ENCODE measurements at regions not wholly inside any gene's neighbourhood (a gene's known extent, or its start where the extent isn't known, plus 50 kb on each side); places are given as distances from the start of the nearest gene placed in this dataset.

DNA sequence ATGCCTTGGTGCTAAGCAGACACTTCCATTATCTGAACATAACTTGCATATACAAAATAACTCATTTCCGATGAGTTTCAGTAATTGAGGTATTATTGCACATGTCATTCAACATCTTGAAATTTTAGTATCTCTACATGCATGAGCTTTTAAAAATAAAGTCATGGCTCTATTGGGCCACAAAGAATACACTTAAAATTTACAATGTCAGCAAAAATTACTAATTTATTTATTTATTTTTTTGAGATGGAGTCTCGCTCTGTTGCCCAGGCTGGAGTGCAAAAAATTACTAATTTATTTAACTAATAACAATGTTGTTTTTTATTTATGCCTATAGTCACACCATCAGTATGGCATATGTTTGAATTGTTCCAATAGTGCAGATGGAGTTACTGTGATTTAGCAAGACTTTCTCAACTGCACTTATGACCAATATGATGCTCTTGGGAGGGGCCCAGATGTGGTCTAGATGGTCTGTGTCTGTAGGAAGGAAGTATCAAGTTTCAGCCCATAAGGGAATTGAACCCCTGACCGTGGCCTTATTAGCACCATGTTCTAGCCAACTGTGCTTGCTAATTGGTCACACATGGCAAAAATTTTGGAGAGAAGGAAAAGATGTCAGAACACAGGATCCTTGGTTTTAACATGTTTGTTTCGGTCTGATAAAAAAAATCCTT lies 370.7 kb upstream of the TSHZ2 start:
- no peaks in the 10 kb centered on the region for H3K9me3 ChIP-seq (ENCODE audit: low read depth, low read length, poor library complexity, severe bottlenecking)
- DNase-seq (ENCODE audit: low spot score), result peak; percentile 41
- intact Hi-C loops (cut with micrococcal nuclease; ENCODE audit: unreplicated experiment), result no loop called here
- CTCF ChIA-PET, result no interaction called here
- no TSS peak for BruUV-seq (replicated peaks)
- POLR2A ChIA-PET (ENCODE audit: low non-redundant PET), result no interaction called here
- no peak overlapping the region for H3K27ac ChIP-seq (ENCODE audit: low read depth, low read length, poor library complexity, severe bottlenecking)
- no peak for TF ChIP-seq EZH2 (IDR thresholded peaks at IDR 0.05; ENCODE audit: borderline replicate concordance, low read depth, low read length, poor library complexity, severe bottlenecking)
- no peak for TF ChIP-seq CTCF (conservative IDR thresholded peaks at IDR 0.05; ENCODE audit: low read depth, low read length)
- H3K4me3 ChIP-seq (ENCODE audit: low read depth, low read length, poor library complexity, severe bottlenecking), result no peak overlapping the region
- no peaks in the 10 kb centered on the region for H3K36me3 ChIP-seq (ENCODE audit: insufficient read depth, low read length, poor library complexity, severe bottlenecking)
- no peaks in the 10 kb centered on the region for H3K4me1 ChIP-seq (ENCODE audit: insufficient read depth, low read length, poor library complexity, severe bottlenecking)
- no peaks in the 10 kb centered on the region for H3K27me3 ChIP-seq (replicated peaks; ENCODE audit: insufficient read depth, low read depth, low read length, poor library complexity)

- Histone ChIP-seq H3K9me3 (ENCODE audit: low read depth, low read length, poor library complexity, severe bottlenecking) (no peaks in the 10 kb centered on the region), H3K27ac (ENCODE audit: low read depth, low read length, poor library complexity, severe bottlenecking) (no peak overlapping the region), H3K4me3 (ENCODE audit: low read depth, low read length, poor library complexity, severe bottlenecking) (no peak overlapping the region), H3K36me3 (ENCODE audit: insufficient read depth, low read length, poor library complexity, severe bottlenecking) (no peaks in the 10 kb centered on the region), H3K27me3 (replicated peaks; ENCODE audit: insufficient read depth, low read depth, low read length, poor library complexity) (no peaks in the 10 kb centered on the region), H3K4me1 (ENCODE audit: insufficient read depth, low read length, poor library complexity, severe bottlenecking) (no peaks in the 10 kb centered on the region)
- TF ChIP-seq EZH2 (IDR thresholded peaks at IDR 0.05; ENCODE audit: borderline replicate concordance, low read depth, low read length, poor library complexity, severe bottlenecking), result no peak
- TF ChIP-seq CTCF (conservative IDR thresholded peaks at IDR 0.05; ENCODE audit: low read depth, low read length), result no peak
- BruUV-seq (replicated peaks), result no TSS peak
- ChIA-PET CTCF (no interaction called here), POLR2A (ENCODE audit: low non-redundant PET) (no interaction called here)
- intact Hi-C loops (cut with micrococcal nuclease; ENCODE audit: unreplicated experiment), result no loop called here
- DNase-seq (ENCODE audit: low spot score), result no peak
These were observed 375.9 kb upstream of the TSHZ2 start for GRCh38 chr20:52596256-52596655.

DNA sequence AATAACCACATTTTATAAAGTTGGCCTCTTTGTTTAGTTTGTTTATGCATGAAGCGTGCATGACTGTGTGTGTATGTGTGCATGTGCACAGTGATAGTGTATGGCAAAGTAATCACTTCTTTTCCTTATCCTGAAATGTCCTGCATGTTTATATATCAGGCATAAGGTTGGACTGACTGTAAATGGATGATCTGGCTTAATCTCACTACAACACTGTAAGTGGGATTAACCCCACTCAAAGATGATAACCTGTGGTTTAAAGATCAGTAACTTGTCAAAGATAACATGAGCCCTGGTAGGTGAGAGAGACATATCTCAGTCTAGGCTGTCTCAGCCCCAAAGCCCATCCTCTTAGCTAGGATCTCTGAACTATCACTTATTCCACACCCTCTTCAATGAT lies 376.6 kb upstream of the TSHZ2 start:
- ChIA-PET CTCF (no interaction called here), POLR2A (ENCODE audit: low non-redundant PET) (no interaction called here)
- no peak overlapping the region for H3K4me3 ChIP-seq (ENCODE audit: low read depth, low read length, poor library complexity, severe bottlenecking)
- BruUV-seq (replicated peaks), result no TSS peak
- intact Hi-C loops (cut with micrococcal nuclease; ENCODE audit: unreplicated experiment), result no loop called here
- H3K27me3 ChIP-seq (replicated peaks; ENCODE audit: insufficient read depth, low read depth, low read length, poor library complexity), result no peaks in the 10 kb centered on the region
- no peak for DNase-seq (ENCODE audit: low spot score)
- TF ChIP-seq EZH2 (IDR thresholded peaks at IDR 0.05; ENCODE audit: borderline replicate concordance, low read depth, low read length, poor library complexity, severe bottlenecking), result no peak
- H3K27ac ChIP-seq (ENCODE audit: low read depth, low read length, poor library complexity, severe bottlenecking), result no peak overlapping the region
- no peaks in the 10 kb centered on the region for H3K36me3 ChIP-seq (ENCODE audit: insufficient read depth, low read length, poor library complexity, severe bottlenecking)
- H3K4me1 ChIP-seq (ENCODE audit: insufficient read depth, low read length, poor library complexity, severe bottlenecking), result no peaks in the 10 kb centered on the region
- H3K9me3 ChIP-seq (ENCODE audit: low read depth, low read length, poor library complexity, severe bottlenecking), result no peaks in the 10 kb centered on the region

DNA sequence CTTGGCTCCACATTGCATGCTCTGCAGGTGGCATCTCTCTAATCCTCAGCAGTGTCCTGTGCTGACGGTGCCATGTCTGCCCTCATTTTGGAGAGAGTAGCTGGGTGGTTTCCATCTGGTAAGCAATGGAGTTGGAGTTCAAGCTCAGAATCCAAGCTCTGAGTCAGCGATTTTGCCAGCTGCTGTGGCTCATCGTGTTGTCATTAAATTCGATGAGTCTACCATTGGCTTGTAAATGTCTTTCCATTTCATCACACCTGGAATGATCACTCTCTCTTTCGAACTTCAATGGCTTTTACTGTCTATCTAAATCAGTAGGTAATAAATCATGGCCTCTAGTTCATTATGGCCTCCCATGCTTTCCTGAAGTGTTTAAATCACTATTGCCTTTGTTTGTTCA lies 378.5 kb upstream of the TSHZ2 start:
- TF ChIP-seq CTCF (conservative IDR thresholded peaks at IDR 0.05; ENCODE audit: low read depth, low read length), result no peak
- no peak for TF ChIP-seq EZH2 (IDR thresholded peaks at IDR 0.05; ENCODE audit: borderline replicate concordance, low read depth, low read length, poor library complexity, severe bottlenecking)
- H3K4me3 ChIP-seq (ENCODE audit: low read depth, low read length, poor library complexity, severe bottlenecking), result no peak overlapping the region
- intact Hi-C loops (cut with micrococcal nuclease; ENCODE audit: unreplicated experiment), result no loop called here
- ChIA-PET POLR2A (ENCODE audit: low non-redundant PET) (no interaction called here), CTCF (no interaction called here)
- no peaks in the 10 kb centered on the region for H3K27me3 ChIP-seq (replicated peaks; ENCODE audit: insufficient read depth, low read depth, low read length, poor library complexity)
- no peak for DNase-seq (ENCODE audit: low spot score)
- H3K36me3 ChIP-seq (ENCODE audit: insufficient read depth, low read length, poor library complexity, severe bottlenecking), result no peaks in the 10 kb centered on the region
- H3K27ac ChIP-seq (ENCODE audit: low read depth, low read length, poor library complexity, severe bottlenecking), result no peak overlapping the region
- no TSS peak for BruUV-seq (replicated peaks)
- H3K9me3 ChIP-seq (ENCODE audit: low read depth, low read length, poor library complexity, severe bottlenecking), result no peaks in the 10 kb centered on the region
- no peaks in the 10 kb centered on the region for H3K4me1 ChIP-seq (ENCODE audit: insufficient read depth, low read length, poor library complexity, severe bottlenecking)
